GM12872 (cell line): ENCODE measurements at regions not wholly inside any gene's neighbourhood (a gene's known extent, or its start where the extent isn't known, plus 50 kb on each side); places are given as distances from the start of the nearest gene placed in this dataset.

ENCODE experiments used
- CTCF ChIP-seq: IDR thresholded peaks from 3 replicates; pipeline ENCODE4 v1.5.1; 2011; ENCODE audit warnings: low read depth, mild to moderate bottlenecking, low read length, moderate library complexity; ENCODE audit not compliant: insufficient read depth

GRCh38 chr13:107275312-107275711 lies 707.4 kb upstream of the ARGLU1 start:
- no peak for TF ChIP-seq CTCF

GRCh38 chr13:107271227-107271626 lies 703.3 kb upstream of the ARGLU1 start:
- TF ChIP-seq CTCF = no peak

- no peak for TF ChIP-seq CTCF
Measured at GRCh38 chr13:107266657-107267056, 698.7 kb upstream of the ARGLU1 start.

GRCh38 chr13:107258599-107259187 lies 690.8 kb upstream of the ARGLU1 start:
- no peak for TF ChIP-seq CTCF

- no peak for TF ChIP-seq CTCF
Measured at GRCh38 chr13:107254392-107254791, 686.5 kb upstream of the ARGLU1 start.

- no peak for TF ChIP-seq CTCF
Measured at GRCh38 chr13:107252428-107252827, 684.5 kb upstream of the ARGLU1 start.

- TF ChIP-seq CTCF = no peak
Measured at GRCh38 chr13:107252021-107252420, 684.1 kb upstream of the ARGLU1 start.
